HG03045 (cell line): ENCODE measurements at regions not wholly inside any gene's neighbourhood (a gene's known extent, or its start where the extent isn't known, plus 50 kb on each side); places are given as distances from the start of the nearest gene placed in this dataset.
"Not testable (repeated sequence)": the region's sequence is repeated elsewhere in the genome, so short reads cannot be mapped to it uniquely, and the experiment has no call there.

ENCODE experiments used
- ATAC-seq: cut with Tn5 transposase; IDR thresholded peaks from one replicate; pipeline ENCODE4 v1.9.1; 2021; ENCODE audit warnings: mild to moderate bottlenecking, moderate library complexity; ENCODE audit not compliant: unreplicated experiment

DNA sequence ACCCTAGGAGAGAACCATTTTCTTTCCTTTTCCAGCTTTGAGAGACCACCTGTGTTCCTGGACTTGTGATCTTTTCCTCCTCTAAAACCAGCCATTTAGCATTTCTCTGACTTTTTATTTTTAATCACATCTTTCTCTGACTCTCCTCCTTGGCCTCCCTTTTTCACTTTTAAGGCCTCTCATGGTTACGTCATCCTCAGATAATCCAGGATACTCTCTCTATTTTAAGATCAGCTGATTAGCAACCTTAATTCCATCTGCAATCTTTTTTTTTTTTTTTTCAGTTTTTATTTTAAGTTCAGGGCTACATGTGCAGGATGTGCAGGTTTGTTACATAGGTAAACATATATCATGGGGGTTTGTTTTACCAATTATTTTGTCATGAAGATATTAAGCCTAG lies 54.0 kb downstream of the RFPL4B start:
- ATAC-seq: no peak

DNA sequence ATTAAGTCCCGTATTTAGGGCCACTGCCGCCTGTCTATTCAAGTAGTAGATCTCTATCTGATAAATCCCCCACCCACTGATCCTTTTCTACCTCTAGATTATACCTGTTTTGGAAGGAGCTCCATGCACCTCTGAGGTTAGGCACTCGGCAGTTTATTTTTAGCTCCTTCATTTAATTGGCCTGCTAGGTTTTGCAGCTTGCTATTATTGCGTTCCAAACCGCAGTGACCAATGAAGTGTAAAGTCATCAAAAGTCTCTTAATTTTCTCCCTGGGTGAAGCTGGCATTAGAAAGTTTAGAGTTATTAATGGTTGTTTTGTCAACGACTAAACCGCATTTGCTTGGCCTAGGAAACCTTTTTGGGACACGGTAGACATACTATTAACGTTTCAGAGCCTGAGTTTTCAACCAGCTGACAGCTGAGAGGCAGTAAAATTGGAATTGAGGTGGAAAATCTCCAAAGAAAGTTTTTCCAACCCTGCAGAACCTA lies 60.0 kb downstream of the RFPL4B start:
- no peak for ATAC-seq

DNA sequence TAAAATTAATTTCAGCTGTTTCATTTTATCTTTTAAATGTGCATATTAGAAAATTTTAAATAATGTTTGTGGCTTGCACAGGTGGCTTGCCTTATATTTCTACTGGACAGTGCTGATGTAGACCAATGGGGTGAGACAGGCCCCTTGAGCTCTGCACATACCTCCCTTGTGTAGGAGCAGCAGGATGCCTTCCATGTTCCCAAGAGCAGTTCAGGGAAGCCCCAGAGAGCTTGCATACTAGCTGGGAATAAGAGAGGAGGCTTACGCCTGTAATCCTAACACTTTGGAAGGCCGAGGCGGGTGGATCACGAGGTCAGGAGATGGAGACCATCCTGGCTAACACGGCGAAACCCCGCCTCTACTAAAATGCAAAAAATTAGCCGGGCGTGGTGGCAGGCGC lies 61.4 kb downstream of the RFPL4B start:
- ATAC-seq: no peak

DNA sequence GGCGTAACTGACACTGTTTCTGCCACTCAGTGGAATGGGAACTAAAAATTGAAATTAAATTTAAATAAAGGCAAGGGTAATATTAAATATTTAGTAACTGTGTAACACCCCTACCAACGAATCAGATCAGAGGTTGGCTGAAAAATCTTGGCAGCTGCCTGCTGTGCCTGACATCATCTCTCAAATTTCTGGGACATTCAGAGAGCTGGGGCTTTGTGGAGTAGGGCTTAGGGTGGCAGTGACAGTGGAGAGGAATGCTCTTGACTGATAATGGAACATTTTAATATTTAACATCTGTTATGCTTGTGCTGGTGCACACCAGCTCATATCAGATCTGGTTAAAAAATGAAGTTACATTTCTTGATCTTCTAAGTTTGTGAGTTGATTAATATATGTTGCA lies 62.2 kb downstream of the RFPL4B start:
- no peak for ATAC-seq

DNA sequence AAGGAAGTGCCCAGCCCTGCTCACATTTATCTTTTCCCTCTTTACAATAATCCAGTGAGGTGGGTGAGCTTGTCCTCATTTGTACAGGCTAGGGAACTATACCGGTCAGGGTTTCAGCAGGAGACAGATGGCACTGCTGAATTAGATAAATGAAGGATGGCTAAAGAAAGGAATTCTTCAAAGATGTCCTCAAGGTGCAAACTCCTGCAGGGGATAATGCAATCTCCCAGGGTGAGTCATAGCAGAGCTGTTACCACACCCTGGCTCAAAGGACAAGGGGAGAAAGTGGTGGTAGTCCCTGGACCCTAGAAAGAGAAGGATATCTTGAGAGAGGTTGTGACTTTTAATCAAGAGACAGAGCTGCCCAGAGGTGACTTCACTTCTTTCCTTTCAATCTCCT lies 66.7 kb downstream of the RFPL4B start:
- no peak for ATAC-seq

DNA sequence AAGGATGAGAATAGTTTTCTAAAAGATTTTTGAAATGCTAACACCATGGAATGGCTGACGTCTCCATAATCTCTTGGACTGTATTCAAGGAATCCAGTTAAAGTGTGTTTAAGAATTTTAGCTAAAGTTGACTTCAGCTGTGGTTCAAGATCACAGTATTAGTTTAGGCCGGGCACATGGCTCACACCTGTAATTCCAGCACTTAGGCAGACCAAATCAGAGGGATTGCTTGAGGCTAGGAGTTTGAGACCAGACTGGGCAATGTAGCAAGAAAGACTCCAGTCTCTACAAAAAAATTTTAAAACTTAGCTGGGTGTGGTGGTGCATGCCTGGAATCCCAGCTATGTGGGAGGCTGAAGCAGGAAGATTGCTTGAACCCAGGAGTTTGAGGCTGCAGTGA lies 68.2 kb downstream of the RFPL4B start:
- ATAC-seq: no peak

DNA sequence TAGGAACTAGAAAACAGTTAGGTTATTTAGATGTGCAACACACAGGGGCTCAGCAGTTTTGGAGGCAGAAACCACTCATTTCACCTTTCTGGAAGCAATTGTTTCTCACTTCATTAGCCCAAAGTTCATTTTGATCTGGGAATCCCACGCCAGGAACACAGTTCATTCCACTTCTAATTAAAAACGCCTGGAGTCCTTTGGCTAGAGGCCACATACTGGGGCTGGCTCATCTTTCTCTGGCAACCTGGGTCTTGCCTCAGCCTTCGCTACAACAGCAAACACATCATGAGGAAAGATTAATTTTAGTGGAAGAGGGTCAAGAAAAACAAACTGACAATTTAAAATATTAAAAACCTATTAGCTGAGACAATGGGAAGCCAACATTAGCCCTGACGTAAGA lies 69.7 kb downstream of the RFPL4B start:
- ATAC-seq: no peak

DNA sequence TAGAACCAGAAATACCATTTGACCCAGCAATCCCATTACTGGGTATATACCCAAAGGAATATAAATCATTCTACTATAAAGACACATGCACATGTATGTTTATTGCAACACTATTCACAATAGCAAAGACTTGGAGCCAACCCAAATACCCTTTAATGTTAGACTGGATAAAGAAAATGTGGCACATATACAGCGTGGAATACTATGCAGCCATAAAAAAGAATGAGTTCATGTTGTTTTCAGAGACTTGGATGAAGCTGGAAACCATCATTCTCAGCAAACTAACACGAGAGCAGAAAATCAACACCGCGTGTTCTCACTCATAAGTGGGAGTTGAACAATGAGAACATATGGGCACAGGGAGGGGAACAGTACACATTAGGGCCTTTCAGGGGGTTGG lies 79.9 kb downstream of the RFPL4B start:
- not testable (repeated sequence) for ATAC-seq

DNA sequence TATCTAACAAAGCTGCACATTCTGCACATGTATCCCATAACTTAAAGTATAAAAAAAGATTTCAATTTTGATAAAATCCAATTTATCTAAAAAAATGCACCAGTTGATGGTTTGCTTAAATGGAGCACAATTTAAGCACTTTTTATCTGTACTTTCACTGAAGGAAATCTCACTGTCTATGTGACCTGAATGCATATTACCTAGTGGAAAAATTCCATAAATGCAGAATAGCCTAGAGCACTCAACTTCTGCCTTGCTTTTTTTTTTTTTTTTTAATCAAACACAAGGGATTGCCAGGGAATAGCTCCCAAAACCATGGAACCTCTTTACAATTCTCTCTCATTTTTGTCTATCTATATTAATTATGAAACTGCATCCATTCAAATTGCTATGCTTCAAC lies 80.4 kb downstream of the RFPL4B start:
- ATAC-seq: no peak

DNA sequence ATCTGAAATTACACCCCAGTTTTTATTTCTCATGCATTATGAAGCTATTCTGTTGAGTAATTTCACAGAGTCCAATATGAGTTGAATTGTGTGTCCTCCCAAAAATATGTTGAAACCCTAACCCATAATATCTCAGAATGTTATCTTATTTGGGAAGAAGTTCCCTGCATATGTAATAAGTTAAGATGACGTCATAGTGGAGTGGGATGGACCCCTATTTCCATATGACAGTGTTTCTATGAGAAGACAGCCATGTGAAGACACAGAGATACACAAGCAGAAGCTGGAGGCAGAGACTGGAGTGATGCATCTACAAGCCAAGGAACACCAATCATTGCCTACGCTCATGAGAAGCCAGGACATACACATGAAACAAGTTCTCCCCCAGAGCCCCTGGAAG lies 81.3 kb downstream of the RFPL4B start:
- no peak for ATAC-seq

DNA sequence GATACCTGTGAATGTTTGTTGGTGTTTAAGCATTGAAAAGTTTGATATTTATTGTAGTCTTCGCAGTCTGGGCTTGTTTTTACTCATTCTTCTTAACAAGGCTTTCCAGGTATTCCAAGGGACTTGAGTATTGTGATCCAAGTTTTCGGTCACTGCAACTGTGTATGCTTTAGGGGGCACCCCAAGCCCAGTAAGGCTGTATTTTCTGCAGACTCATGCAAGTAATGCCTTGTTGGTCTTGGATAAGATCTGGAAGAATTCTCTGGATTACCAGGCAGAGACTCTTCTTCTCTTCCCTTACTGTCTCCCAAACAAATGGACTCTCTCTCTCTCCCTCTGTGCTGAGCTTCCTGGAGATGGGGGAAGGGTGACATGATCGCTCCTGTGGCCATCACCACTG lies 82.1 kb downstream of the RFPL4B start:
- ATAC-seq: no peak

DNA sequence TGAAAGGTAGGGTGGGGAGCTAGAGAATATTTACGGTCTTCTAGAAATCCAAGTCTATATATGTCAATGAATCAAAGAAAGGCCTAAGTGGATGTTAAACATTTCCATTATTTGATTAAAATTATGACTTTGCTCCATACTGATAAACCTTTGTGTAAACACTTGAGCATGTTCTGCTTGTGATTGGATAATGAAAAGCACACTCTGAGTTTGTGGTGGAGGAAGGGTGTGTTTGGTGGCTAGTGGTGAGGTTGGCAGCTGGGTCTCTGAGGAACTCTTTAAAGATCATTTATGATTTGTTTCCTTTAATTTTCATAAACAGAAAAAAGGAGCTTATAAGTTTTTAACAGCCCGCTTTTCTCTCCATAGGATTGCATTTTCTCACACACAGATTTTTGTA lies 84.7 kb downstream of the RFPL4B start:
- no peak for ATAC-seq

DNA sequence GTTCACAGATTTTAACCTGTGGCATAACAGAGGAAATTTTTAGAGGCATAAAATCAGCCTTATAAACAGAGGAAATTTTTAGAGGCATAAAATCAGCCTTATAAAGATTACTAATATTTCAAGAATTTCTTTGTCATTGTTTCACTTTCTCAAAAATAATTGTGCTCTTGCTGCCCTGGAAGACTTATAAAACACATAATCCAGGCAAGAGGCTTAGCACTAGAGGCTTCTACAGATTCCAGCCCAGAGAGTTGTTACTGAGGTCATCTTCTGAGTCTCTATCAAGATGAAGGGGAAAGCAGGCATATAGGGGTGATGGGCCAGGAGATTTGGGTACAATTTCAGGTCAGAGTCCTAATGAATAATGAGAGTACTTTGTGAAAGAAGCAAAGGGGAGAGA lies 85.7 kb downstream of the RFPL4B start:
- no peak for ATAC-seq

DNA sequence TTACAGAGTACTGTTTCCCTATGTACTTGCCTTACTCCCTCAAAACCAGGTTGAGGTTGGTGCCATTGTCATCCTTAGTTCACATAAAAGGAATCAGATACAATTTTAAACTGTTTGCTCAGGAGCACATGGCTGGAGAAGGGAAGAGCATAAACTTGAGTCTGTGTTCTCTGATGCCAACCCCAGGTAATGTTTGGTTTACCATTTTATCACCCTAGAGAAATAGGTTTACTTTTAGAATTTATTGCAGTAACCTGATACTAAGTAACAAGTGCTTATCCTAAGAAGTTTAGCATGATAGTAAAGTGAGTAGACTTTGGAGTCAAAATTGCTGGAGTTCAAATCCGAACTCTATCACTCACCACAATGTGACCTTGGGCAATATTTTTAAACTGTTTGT lies 86.3 kb downstream of the RFPL4B start:
- no peak for ATAC-seq

DNA sequence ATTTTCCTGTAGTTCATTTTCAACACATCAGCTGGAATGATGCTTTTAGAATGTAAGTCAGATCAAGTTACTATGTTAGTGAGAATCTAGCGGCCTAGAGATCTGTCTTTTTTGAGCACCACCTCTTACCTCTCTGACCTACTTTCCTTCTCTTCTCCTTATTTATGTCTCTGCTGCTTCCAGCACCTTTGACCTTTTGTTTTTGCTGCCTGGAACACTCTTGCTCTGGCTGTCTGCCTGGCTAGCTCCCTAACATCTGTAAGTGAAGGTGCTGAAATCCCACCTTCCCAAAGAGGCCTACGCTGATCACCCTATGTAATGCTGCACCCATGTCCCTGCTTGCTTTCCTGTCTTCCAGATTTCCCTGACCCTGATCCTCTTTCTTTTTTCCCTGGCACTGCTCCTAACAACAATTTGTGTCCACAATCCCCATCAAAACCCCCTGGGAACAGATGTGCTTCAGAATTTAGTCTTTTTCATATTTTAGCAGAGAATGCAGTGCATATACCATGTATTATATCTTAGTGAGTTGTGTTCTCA lies 87.8 kb downstream of the RFPL4B start:
- no peak for ATAC-seq

DNA sequence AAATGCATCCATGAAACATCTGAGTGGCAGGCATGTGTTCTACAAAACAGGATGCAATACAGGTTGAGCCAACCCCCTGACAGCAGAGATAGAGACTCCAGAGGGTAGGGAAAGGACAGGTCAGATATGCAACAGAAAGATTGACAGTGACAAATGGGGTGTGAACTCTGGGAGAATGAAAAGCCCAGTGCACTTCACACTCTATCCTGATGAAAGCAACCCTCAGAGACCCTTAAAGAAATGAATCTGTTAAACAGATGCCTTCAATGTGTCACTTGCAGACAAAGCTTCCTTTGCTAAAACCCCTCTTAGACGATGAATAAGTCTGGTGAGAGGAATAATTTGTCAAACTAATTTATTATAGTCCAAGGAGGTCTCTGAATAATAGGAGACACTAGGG lies 89.9 kb downstream of the RFPL4B start:
- no peak for ATAC-seq

DNA sequence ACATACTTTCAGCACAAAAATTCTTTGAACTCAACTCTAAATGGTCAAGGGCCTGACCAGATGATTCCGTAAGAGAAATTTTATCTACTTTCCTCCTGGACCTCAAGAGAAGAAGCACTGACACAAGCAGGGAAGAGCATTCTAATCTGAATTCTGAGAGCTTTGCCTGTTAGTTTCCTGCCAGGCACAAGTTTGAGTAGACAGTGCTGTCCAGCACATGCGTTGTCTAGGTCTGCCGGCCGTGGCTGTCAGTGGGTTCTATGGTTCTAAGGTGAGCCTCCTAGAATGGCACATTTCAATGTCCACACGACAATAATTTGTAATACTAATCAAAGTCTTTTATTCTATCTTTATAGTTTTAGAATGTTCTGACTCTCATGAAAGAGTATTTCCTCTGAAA lies 91.9 kb downstream of the RFPL4B start:
- no peak for ATAC-seq

DNA sequence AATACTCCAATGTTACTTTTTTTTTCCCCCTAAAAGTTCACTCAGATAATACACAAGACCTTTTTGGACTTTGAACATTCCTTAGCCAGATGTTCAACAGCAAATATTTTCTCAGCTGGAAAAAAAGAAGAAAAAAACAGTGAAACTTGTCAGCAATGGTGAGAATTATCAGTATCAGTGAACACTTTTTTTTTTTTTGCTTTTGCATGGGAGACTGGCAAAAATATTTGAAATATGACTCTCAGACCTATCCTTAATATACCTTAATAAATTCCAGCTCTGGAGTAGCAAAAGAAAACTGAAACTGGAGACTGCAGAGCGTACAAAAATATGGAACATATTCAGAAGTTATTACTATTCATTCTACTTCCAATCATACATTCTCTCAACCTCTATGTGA lies 92.3 kb downstream of the RFPL4B start:
- ATAC-seq: no peak

DNA sequence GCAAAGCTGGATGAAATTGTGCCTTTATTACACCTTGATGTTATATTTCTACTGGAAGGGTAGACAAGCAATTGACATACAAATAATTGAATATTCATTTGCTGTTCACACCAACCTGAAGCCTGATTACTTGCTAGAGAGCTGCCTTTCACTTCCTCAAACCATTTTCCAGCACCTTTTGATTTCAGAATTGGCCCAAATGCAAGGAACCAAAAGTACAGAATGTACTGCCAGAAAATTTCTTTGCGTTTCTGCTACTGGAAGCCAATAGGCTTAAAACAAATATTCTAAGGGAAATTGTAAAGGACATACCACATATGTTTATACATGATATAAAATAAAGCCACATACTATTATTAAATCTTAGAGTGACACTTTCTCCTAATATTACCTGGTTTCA lies 94.5 kb downstream of the RFPL4B start:
- ATAC-seq: no peak

DNA sequence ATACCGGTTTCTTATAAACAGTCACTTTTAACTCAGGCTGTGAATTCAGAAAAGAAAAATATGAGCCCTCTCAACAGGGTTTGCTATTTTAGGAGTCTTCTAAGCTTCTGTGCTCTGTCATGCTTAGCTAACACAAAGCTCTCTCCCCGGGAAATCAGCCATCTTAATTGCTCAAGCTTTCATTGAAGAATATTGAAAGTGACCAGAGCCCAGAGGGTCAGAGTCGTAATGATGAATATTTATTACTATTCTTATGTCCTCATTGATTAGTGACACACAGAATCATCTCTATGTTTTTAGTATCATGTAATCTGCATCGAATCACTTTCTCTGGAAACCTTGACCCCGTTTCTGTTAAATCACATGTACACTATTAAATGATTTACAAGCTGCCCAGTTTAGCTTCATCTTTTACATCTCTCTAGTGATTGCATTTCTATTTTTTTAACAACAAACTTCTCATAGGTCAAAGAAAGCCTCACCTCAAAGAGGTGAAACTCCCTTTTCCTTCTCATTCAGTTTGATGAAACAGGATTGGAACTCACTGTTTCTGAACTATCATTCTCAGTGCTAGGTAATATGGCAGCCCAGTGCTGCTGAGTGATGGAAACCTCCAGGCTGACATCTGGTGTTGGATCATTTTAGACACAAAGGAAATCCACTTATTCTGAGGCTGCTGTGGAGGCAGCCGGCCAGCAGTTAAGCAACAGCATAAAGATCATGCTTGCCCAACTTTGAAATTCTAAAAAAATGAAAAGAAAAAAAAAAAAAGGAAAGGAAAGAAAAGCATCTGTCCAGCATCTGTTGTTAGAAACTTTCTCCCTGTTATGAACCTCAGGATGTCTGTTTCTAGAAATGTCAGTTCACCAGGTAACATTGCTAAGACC lies 96.3 kb downstream of the RFPL4B start:
- no peak for ATAC-seq

DNA sequence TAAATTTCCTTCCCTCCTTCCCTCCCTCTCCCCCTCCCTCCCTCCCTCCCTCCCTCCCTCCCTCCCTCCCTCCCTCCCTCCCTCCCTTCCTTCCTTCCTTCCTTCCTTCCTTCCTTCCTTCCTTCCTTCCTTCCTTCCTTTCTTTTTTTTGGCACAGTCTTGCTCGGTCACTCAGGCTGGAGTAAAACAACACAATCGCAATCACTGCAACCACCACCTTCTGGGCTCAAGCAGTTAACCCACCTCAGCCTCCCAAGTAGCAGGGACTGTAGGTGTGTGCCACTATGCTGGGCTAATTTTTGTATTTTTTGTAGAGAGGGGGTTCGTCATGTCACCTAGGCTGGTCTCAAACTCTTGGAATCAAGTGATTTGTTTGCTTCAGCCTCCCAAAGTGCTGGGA lies 101.7 kb downstream of the RFPL4B start:
- ATAC-seq: not testable (repeated sequence)

DNA sequence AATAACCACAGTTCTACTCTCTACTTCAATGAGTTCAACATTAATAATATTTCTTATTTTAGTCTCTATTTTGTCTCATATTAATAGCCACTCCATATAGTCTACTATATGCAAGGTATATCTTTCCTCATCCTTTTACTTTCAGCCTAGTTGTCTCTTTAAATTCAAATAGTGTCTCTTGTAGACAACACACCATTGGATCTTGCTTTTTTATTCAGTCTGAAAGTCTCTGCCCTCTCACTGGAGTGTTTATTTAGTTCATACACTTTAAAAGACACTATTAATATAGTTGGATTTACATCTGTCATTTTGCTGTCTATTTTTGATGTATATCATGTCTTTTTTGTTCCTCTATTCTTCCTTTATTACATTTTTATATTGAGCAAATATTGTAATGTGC lies 103.5 kb downstream of the RFPL4B start:
- no peak for ATAC-seq

DNA sequence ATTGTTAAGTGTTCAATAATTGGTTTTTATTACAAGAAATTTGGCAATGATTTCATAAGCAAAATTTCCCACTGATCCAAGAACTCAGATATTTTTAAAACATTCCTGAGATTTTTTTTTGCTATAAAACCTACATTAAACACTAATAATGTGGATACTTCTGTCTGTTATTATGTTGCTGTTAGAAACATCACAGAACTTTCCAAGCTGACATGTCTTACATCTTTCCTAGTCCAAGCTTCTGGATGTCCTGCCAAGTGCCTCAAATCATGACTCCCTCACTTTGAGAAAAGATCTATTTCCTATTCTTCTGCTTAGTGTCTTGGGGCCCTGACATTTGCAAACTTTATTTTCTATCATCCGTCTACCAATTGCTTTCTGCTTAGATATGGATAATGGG lies 110.8 kb downstream of the RFPL4B start:
- no peak for ATAC-seq
